K562 (cell line): ENCODE measurements at regions not wholly inside any gene's neighbourhood (a gene's known extent, or its start where the extent isn't known, plus 50 kb on each side); places are given as distances from the start of the nearest gene placed in this dataset.

Source experiments
- ATAC-seq: fragments of 200-7000 bp; cut with Tn5 transposase; 3 replicates; pipeline ENCODE4 v1.9.1; 2020; ENCODE audit warnings: moderate library complexity
- BruUV-seq: library from RNA; stranded (reverse); fragments of 400-500 nt; replicated peaks from 2 replicates; lab custom pipeline; 2021; lab: Mats Ljungman, UMichigan
- CTCF ChIA-PET: fragments of 300-600 bp; formaldehyde crosslinking; extraction: SDS; loops from one replicate; lab custom pipeline; 2021; ENCODE audit warnings: low intra/inter-chr PET ratio; lab: Yijun Ruan, JAX
- POLR2A ChIA-PET: fragments of 300-600, 350-650 bp; sonication (Branson Sonifier 250); formaldehyde crosslinking; extraction: SDS; loops from one replicate; lab custom pipeline; 2021; ENCODE audit warnings: antibody characterized with exemption, inconsistent platforms; lab: Yijun Ruan, JAX
- DNase-seq, 4 experiments: peaks; one replicate each; pipeline versions ENCODE4 v3.0.0 to v3.0.0-alpha.2; 2011 to 2018; ENCODE audit warnings: low spot score in 3 of 4, mixed read lengths in 3 of 4; ENCODE audit errors: extremely low read depth in 1 of 4
- FAIRE-seq: peaks from 2 replicates; lab custom pipeline; 2011; peaks lifted over from hg19 to GRCh38; lab: Jason Lieb, UNC
- H2AFZ ChIP-seq: 2 replicates; pipeline ENCODE4 v1.6.0; 2011; ENCODE audit warnings: low read depth, low read length, control low read depth, inconsistent platforms
- H3K27ac ChIP-seq: fragments of 200-600 bp; 3 replicates; pipeline ENCODE4 v1.8.0; 2011; ENCODE audit warnings: low read depth, mild to moderate bottlenecking, control low read depth, inconsistent platforms, low read length, moderate library complexity, mixed read lengths; ENCODE audit errors: extremely low read depth
- H3K27me3 ChIP-seq, 2 experiments: fragments of 300-600 bp in 1 of 2; 2 replicates in 1 of 2; 3 replicates in 1 of 2; pipeline versions ENCODE4 v1.6.0 to v1.8.0; 2011; ENCODE audit warnings: inconsistent platforms in 2 of 2, low read length in 2 of 2, mild to moderate bottlenecking in 1 of 2, mixed read lengths in 1 of 2, moderate library complexity in 1 of 2; ENCODE audit not compliant: control insufficient read depth in 2 of 2, insufficient read depth in 2 of 2
- H3K36me3 ChIP-seq: fragments of 300-600 bp; 3 replicates; pipeline ENCODE4 v1.8.0; 2011; ENCODE audit warnings: mild to moderate bottlenecking, low read length, inconsistent platforms; ENCODE audit not compliant: control insufficient read depth, insufficient read depth
- H3K4me1 ChIP-seq, 2 experiments: fragments of 200-600 bp in 1 of 2; replicated peaks in 1 of 2; 2 replicates in 1 of 2; 3 replicates in 1 of 2; pipeline versions ENCODE4 v1.5.1 to v1.8.0; 2011; ENCODE audit warnings: inconsistent platforms in 2 of 2, low read length in 2 of 2, mild to moderate bottlenecking in 1 of 2, mixed read lengths in 1 of 2, moderate library complexity in 1 of 2; ENCODE audit not compliant: control insufficient read depth in 2 of 2, insufficient read depth in 2 of 2
- H3K4me2 ChIP-seq: 2 replicates; pipeline ENCODE4 v1.6.1; 2011; ENCODE audit warnings: low read length, control low read depth, inconsistent platforms, mixed read lengths; ENCODE audit not compliant: insufficient read depth
- H3K4me3 ChIP-seq: fragments of 200-600 bp; sonication (generic), shearing (Covaris generic); 2 replicates; pipeline ENCODE4 v1.5.1; 2016; ENCODE audit warnings: control low read depth, inconsistent platforms
- H3K79me2 ChIP-seq: fragments of 200-600 bp; 3 replicates; pipeline ENCODE4 v1.8.0; 2011; ENCODE audit warnings: low read length, inconsistent platforms; ENCODE audit not compliant: control insufficient read depth, insufficient read depth
- H3K9ac ChIP-seq, 2 experiments: 2 replicates each; pipeline versions ENCODE4 v1.6.0 to v1.6.1; 2011; ENCODE audit warnings: low read depth in 2 of 2, low read length in 2 of 2, control low read depth in 1 of 2, inconsistent platforms in 1 of 2, mild to moderate bottlenecking in 1 of 2, mixed read lengths in 1 of 2; ENCODE audit not compliant: insufficient read depth in 1 of 2
- H3K9me1 ChIP-seq: one replicate; pipeline ENCODE4 v1.6.0; 2011; ENCODE audit warnings: inconsistent platforms, mild to moderate bottlenecking, low read length, moderate library complexity; ENCODE audit not compliant: control insufficient read depth, insufficient read depth
- H3K9me3 ChIP-seq: replicated peaks from 2 replicates; pipeline ENCODE4 v1.5.1; 2011; ENCODE audit warnings: low read depth, low read length, inconsistent platforms; ENCODE audit not compliant: control insufficient read depth, insufficient read depth
- H4K20me1 ChIP-seq: replicated peaks from 2 replicates; pipeline ENCODE4 v1.6.1; 2011; ENCODE audit warnings: low read length, inconsistent platforms, mixed read lengths; ENCODE audit not compliant: control insufficient read depth, insufficient read depth
- HDAC3 ChIP-seq: fragments of 450-650 bp; IDR thresholded peaks from 2 replicates; pipeline ENCODE4 v1.6.1; 2018; ENCODE audit warnings: borderline replicate concordance, mild to moderate bottlenecking, moderate library complexity; ENCODE audit not compliant: partially characterized antibody
- HNRNPK ChIP-seq: fragments of 200-400 bp; formaldehyde crosslinking; IDR thresholded peaks from one replicate; pipeline ENCODE4 v1.6.1; 2018; ENCODE audit warnings: mild to moderate bottlenecking, low read depth, low read length; ENCODE audit not compliant: poor library complexity, severe bottlenecking
- KDM1A ChIP-seq, 2 experiments: fragments of 450-650 bp; IDR thresholded peaks; 2 replicates each; pipeline ENCODE4 v1.6.1; 2016; ENCODE audit warnings: mild to moderate bottlenecking in 2 of 2
- MAFG ChIP-seq: fragments of 450-650 bp; conservative IDR thresholded peaks from 2 replicates; pipeline ENCODE4 v1.6.1; 2016; ENCODE audit warnings: missing genetic modification characterization, missing compliant biosample characterization
- MAFK ChIP-seq: IDR thresholded peaks from 2 replicates; pipeline ENCODE4 v1.6.1; 2011; ENCODE audit warnings: low read length, improper control_type of control experiment
- POLR2AphosphoS2 ChIP-seq: IDR thresholded peaks from 2 replicates; pipeline ENCODE4 v1.6.1; 2012; ENCODE audit warnings: low read length, improper control_type of control experiment
- THRB ChIP-seq: fragments of 450-650 bp; formaldehyde crosslinking; conservative IDR thresholded peaks from 2 replicates; pipeline ENCODE4 v1.4.0; 2022; ENCODE audit warnings: mild to moderate bottlenecking, missing genetic modification characterization
- ZBED1 ChIP-seq: IDR thresholded peaks from 2 replicates; pipeline ENCODE4 v1.6.1; 2014
- ZSCAN32 ChIP-seq: fragments of 450-650 bp; formaldehyde crosslinking; IDR thresholded peaks from 2 replicates; pipeline ENCODE4 v1.4.0; 2020; ENCODE audit warnings: mild to moderate bottlenecking, moderate library complexity
- WGBS: fragments of 100-300 bp; shearing (Covaris generic); methylation state at CpG from one replicate; pipeline ENCODE4 v1.1.6; 2016; ENCODE audit warnings: low coverage, mixed read lengths; ENCODE audit not compliant: insufficient coverage; ENCODE audit errors: missing lambda C conversion rate; 5-methylcytosine and 5-hydroxymethylcytosine counted together
- in situ Hi-C: fragments of 300-500 bp; cut with MboI; formaldehyde crosslinking; loops from 4 replicates; pipeline ENCODE4 v1.15.0; 2018; ENCODE audit warnings: inconsistent platforms, mixed read lengths
- intact Hi-C: fragments of 100-400 bp; cut with micrococcal nuclease; formaldehyde crosslinking; loops from 2 replicates; pipeline ENCODE4 v1.14.2; 2022

GRCh38 chr1:60359431-60359830, 285.9 kb upstream of the C1orf87 start:
- H3K9ac ChIP-seq: no peak overlapping the region
- no peak overlapping the region for H3K4me2 ChIP-seq
- H2AFZ ChIP-seq: no peak overlapping the region
- no peaks in the 10 kb centered on the region for H3K9me1 ChIP-seq
- no peak overlapping the region for H3K27ac ChIP-seq
- WGBS: 0% methylated on average over 3 of the region's 3 CpGs
- H4K20me1 ChIP-seq: no peaks in the 10 kb centered on the region
- BruUV-seq: no TSS peak
- no peaks in the 10 kb centered on the region for H3K9me3 ChIP-seq
- ATAC-seq (no peak), DNase-seq (no peak), FAIRE-seq (no peak)
- ChIA-PET POLR2A (no interaction called here), CTCF (no interaction called here)
- H3K79me2 ChIP-seq: no peaks in the 10 kb centered on the region
- H3K4me1 ChIP-seq: no peaks in the 10 kb centered on the region
- no peaks in the 10 kb centered on the region for H3K27me3 ChIP-seq
- H3K4me3 ChIP-seq: no peak overlapping the region
- H3K36me3 ChIP-seq: no peaks in the 10 kb centered on the region
- TF ChIP-seq KDM1A (IDR thresholded peaks at IDR 0.05): no peak
- TF ChIP-seq ZSCAN32: no peak
- no peak for TF ChIP-seq HNRNPK
- no peak for TF ChIP-seq MAFK
- in situ Hi-C loops: no loop called here
- intact Hi-C loops: no loop called here

- intact Hi-C loops: no loop called here
- Histone ChIP-seq H3K9ac (no peak overlapping the region), H3K4me3 (no peak overlapping the region)
- POLR2A ChIA-PET: no interaction called here
- TF ChIP-seq THRB: no peak
- no peak for TF ChIP-seq POLR2AphosphoS2
- no peak for TF ChIP-seq MAFG (tag)
- no peak for TF ChIP-seq ZBED1
- TF ChIP-seq HDAC3: no peak
- TF ChIP-seq, all 486 proteins: peak for 0
- Histone ChIP-seq H3K36me3 (no peaks in the 10 kb centered on the region), H3K9me1 (no peaks in the 10 kb centered on the region), H3K27me3 (no peaks in the 10 kb centered on the region), H3K4me2 (no peak overlapping the region), H3K9me3 (no peaks in the 10 kb centered on the region), H2AFZ (no peak overlapping the region), H3K79me2 (no peaks in the 10 kb centered on the region), H3K27ac (no peak overlapping the region), H3K4me1 (no peaks in the 10 kb centered on the region), H4K20me1 (no peaks in the 10 kb centered on the region)
- no peak for FAIRE-seq
- in situ Hi-C loops: no loop called here
- CTCF ChIA-PET: no interaction called here
- no peak for ATAC-seq
- DNase-seq: no peak
- BruUV-seq: no TSS peak
These were observed 277.0 kb upstream of the C1orf87 start for GRCh38 chr1:60350531-60350930.
